HepG2 (cell line): ENCODE measurements at regions not wholly inside any gene's neighbourhood (a gene's known extent, or its start where the extent isn't known, plus 50 kb on each side); places are given as distances from the start of the nearest gene placed in this dataset.

Experiments used
- ATAC-seq: fragments of 200-7000 bp; cut with Tn5 transposase; 3 replicates; pipeline ENCODE4 v1.9.1; 2020; ENCODE audit warnings: mild to moderate bottlenecking, moderate library complexity
- BruUV-seq: library from RNA; stranded (reverse); fragments of 400-500 nt; replicated peaks from 2 replicates; lab custom pipeline; 2021; lab: Mats Ljungman, UMichigan
- CTCF ChIA-PET: fragments of 300-600 bp; formaldehyde crosslinking; extraction: SDS; loops from one replicate; lab custom pipeline; 2021; ENCODE audit warnings: low total read pairs, inconsistent platforms, low intra/inter-chr PET ratio; lab: Yijun Ruan, JAX
- POLR2A ChIA-PET: fragments of 350-600 bp; sonication (Branson Sonifier 250); formaldehyde crosslinking; loops from one replicate; lab custom pipeline; 2020; ENCODE audit warnings: antibody characterized with exemption, inconsistent platforms; lab: Yijun Ruan, JAX
- DNase-seq: peaks from one replicate; pipeline ENCODE4 v3.0.0-alpha.2; 2015; ENCODE audit warnings: low spot score
- FAIRE-seq: peaks from 3 replicates; lab custom pipeline; 2011; peaks lifted over from hg19 to GRCh38; lab: Jason Lieb, UNC
- H2AFZ ChIP-seq: one replicate; pipeline ENCODE4 v1.6.1; 2011; ENCODE audit warnings: low read length, inconsistent platforms
- H3K27ac ChIP-seq: fragments of 300-600 bp; 3 replicates; pipeline ENCODE4 v1.8.0; 2011; ENCODE audit warnings: mixed run types, mild to moderate bottlenecking, mixed read lengths, low read length, inconsistent platforms; ENCODE audit not compliant: insufficient read depth; ENCODE audit errors: extremely low read length
- H3K27me3 ChIP-seq, 2 experiments: fragments of 200-600 bp in 1 of 2; 2 replicates in 1 of 2; 3 replicates in 1 of 2; pipeline versions ENCODE4 v1.6.0 to v1.8.0; 2011; ENCODE audit warnings: low read length in 2 of 2, mild to moderate bottlenecking in 2 of 2, moderate library complexity in 2 of 2, inconsistent platforms in 1 of 2; ENCODE audit not compliant: insufficient read depth in 2 of 2, control insufficient read depth in 1 of 2
- H3K36me3 ChIP-seq, 2 experiments: fragments of 200-600 bp in 1 of 2; replicated peaks in 1 of 2; 2 replicates in 1 of 2; 3 replicates in 1 of 2; pipeline versions ENCODE4 v1.5.1 to v1.8.0; 2011; ENCODE audit warnings: low read length in 2 of 2, inconsistent platforms in 1 of 2; ENCODE audit not compliant: insufficient read depth in 2 of 2, control insufficient read depth in 1 of 2
- H3K4me1 ChIP-seq: 2 replicates; pipeline ENCODE4 v1.5.1; 2012; ENCODE audit warnings: low read length, inconsistent platforms; ENCODE audit not compliant: insufficient read depth
- H3K4me2 ChIP-seq: 2 replicates; pipeline ENCODE4 v1.6.0; 2011; ENCODE audit warnings: low read depth, low read length, inconsistent platforms
- H3K4me3 ChIP-seq, 3 experiments: fragments of 200-600 bp in 1 of 3; sonication (generic), shearing (Covaris generic) in 1 of 3; replicated peaks in 1 of 3; 2 replicates each; pipeline ENCODE4 v1.5.1; 2011 to 2016; ENCODE audit warnings: low read length in 3 of 3, inconsistent platforms in 2 of 3, low read depth in 2 of 3, mild to moderate bottlenecking in 2 of 3, control low read depth in 1 of 3, mixed read lengths in 1 of 3; ENCODE audit not compliant: insufficient read depth in 1 of 3
- H3K79me2 ChIP-seq: one replicate; pipeline ENCODE4 v1.6.1; 2011; ENCODE audit warnings: low read length, inconsistent platforms; ENCODE audit not compliant: insufficient read depth
- H3K9ac ChIP-seq: 2 replicates; pipeline ENCODE4 v1.6.0; 2011; ENCODE audit warnings: mild to moderate bottlenecking, low read depth, low read length, inconsistent platforms; ENCODE audit not compliant: insufficient read depth
- H3K9me3 ChIP-seq: 2 replicates; pipeline ENCODE4 v1.5.1; 2012; ENCODE audit warnings: mild to moderate bottlenecking, low read length
- H4K20me1 ChIP-seq: 2 replicates; pipeline ENCODE4 v1.6.0; 2011; ENCODE audit warnings: inconsistent platforms, mild to moderate bottlenecking, low read length, moderate library complexity; ENCODE audit not compliant: insufficient read depth
- EZH2 ChIP-seq: conservative IDR thresholded peaks from 2 replicates; pipeline ENCODE4 v1.6.1; 2012; ENCODE audit warnings: mild to moderate bottlenecking, low read depth, low read length, moderate library complexity
- KLF13 ChIP-seq: sonication (generic); formaldehyde crosslinking; IDR thresholded peaks from 2 replicates; pipeline ENCODE4 v1.4.0; 2020; ENCODE audit warnings: mild to moderate bottlenecking, missing genetic modification reagents
- PHF8 ChIP-seq: sonication (generic); formaldehyde crosslinking; IDR thresholded peaks from 2 replicates; pipeline ENCODE4 v1.5.0; 2020; ENCODE audit warnings: missing genetic modification reagents
- PPARG ChIP-seq: conservative IDR thresholded peaks from 2 replicates; pipeline ENCODE4 v1.6.1; 2016; ENCODE audit warnings: missing biosample characterization, missing genetic modification reagents
- REST ChIP-seq, 2 experiments: IDR thresholded peaks; 2 replicates each; pipeline ENCODE4 v1.6.1; 2011 to 2012; ENCODE audit warnings: low read length in 2 of 2, borderline replicate concordance in 1 of 2, low read depth in 1 of 2, mild to moderate bottlenecking in 1 of 2, moderate library complexity in 1 of 2
- SCMH1 ChIP-seq: sonication (generic); formaldehyde crosslinking; IDR thresholded peaks from 2 replicates; pipeline ENCODE4 v1.9.0; 2021; ENCODE audit warnings: missing genetic modification reagents, mild to moderate bottlenecking, borderline replicate concordance
- SIX1 ChIP-seq: sonication (generic); formaldehyde crosslinking; IDR thresholded peaks from 2 replicates; pipeline ENCODE4 v1.4.0; 2020; ENCODE audit warnings: missing genetic modification reagents, borderline replicate concordance
- ZBTB3 ChIP-seq: sonication (generic); formaldehyde crosslinking; IDR thresholded peaks from 2 replicates; pipeline ENCODE4 v1.4.0; 2020; ENCODE audit warnings: low read depth, mild to moderate bottlenecking, moderate library complexity, missing genetic modification reagents, borderline replicate concordance
- ZMYM3 ChIP-seq: sonication (generic); formaldehyde crosslinking; IDR thresholded peaks from 2 replicates; pipeline ENCODE4 v1.5.1; 2020; ENCODE audit warnings: mild to moderate bottlenecking, missing genetic modification reagents
- ZNF12 ChIP-seq: sonication (generic); formaldehyde crosslinking; IDR thresholded peaks from 2 replicates; pipeline ENCODE4 v1.5.0; 2020; ENCODE audit warnings: missing genetic modification reagents
- ZNF142 ChIP-seq: sonication (generic); formaldehyde crosslinking; IDR thresholded peaks from 2 replicates; pipeline ENCODE4 v1.4.0; 2020; ENCODE audit warnings: missing genetic modification reagents
- ZNF567 ChIP-seq: sonication (generic); formaldehyde crosslinking; IDR thresholded peaks from 2 replicates; pipeline ENCODE4 v1.8.1; 2023; ENCODE audit warnings: mild to moderate bottlenecking, missing genetic modification reagents, borderline replicate concordance
- ZSCAN25 ChIP-seq: sonication (generic); formaldehyde crosslinking; IDR thresholded peaks from 2 replicates; pipeline ENCODE4 v1.8.0; 2022; ENCODE audit warnings: mild to moderate bottlenecking, missing genetic modification reagents
- WGBS: methylation state at CpG from one replicate; pipeline ENCODE4 v1.1.6; 2017; ENCODE audit warnings: low lambda C conversion rate; 5-methylcytosine and 5-hydroxymethylcytosine counted together
- in situ Hi-C: cut with HindIII; loops from 2 replicates; pipeline ENCODE4 v1.10.0; 2017; ENCODE audit warnings: low pct_unique_long_range_greater_than_20kb; ENCODE audit not compliant: extremely low pct_ligation_motif_present
- intact Hi-C: fragments of 100-400 bp; cut with micrococcal nuclease; formaldehyde crosslinking; loops from one replicate; pipeline ENCODE4 v1.10.0; 2022; ENCODE audit not compliant: unreplicated experiment

GRCh38 chr2:74081763-74082110 is 66.0 kb downstream of the BOLA3 start:
- ATAC-seq (no peak), DNase-seq (no peak), FAIRE-seq (no peak)
- ChIA-PET CTCF (no interaction called here), POLR2A (no interaction called here)
- no peaks in the 10 kb centered on the region for H3K9me3 ChIP-seq
- H3K27ac ChIP-seq: no peak overlapping the region
- peaks cover 15 to 60% of the 10 kb centered on the region in 2 experiments for H3K36me3 ChIP-seq
- H3K4me2 ChIP-seq: no peak overlapping the region
- in situ Hi-C loops: no loop called here
- no TSS peak for BruUV-seq
- H4K20me1 ChIP-seq: no peaks in the 10 kb centered on the region
- H3K4me3 ChIP-seq: no peak overlapping the region
- H2AFZ ChIP-seq: no peak overlapping the region
- no peak for TF ChIP-seq ZMYM3 (CRISPR knock-in tag)
- no peak for TF ChIP-seq PHF8 (CRISPR knock-in tag)
- no peak for TF ChIP-seq EZH2
- no peak for TF ChIP-seq SIX1 (CRISPR knock-in tag)
- no peak for TF ChIP-seq ZNF12 (CRISPR knock-in tag)
- no peak for TF ChIP-seq ZNF142
- no peak for TF ChIP-seq ZNF567 (CRISPR knock-in tag)
- TF ChIP-seq PPARG (CRISPR knock-in tag): no peak
- TF ChIP-seq SCMH1 (CRISPR knock-in tag): no peak
- TF ChIP-seq KLF13 (CRISPR knock-in tag): no peak
- TF ChIP-seq ZBTB3 (CRISPR knock-in tag): no peak
- no peak for TF ChIP-seq ZSCAN25
- TF ChIP-seq REST (IDR thresholded peaks at IDR 0.05; ENCODE audit: borderline replicate concordance in 1 of 2, low read depth in 1 of 2, low read length in 2 of 2): no peak
- intact Hi-C loops: no loop called here
- no peak overlapping the region for H3K9ac ChIP-seq
- H3K4me1 ChIP-seq: no peaks in the 10 kb centered on the region
- WGBS: 95% methylated on average over 2 of the region's 2 CpGs
- no peaks in the 10 kb centered on the region for H3K79me2 ChIP-seq
- H3K27me3 ChIP-seq: no peaks in the 10 kb centered on the region
